Ecto neural progenitor cell (in vitro differentiated cells): ENCODE measurements at regions not wholly inside any gene's neighbourhood (a gene's known extent, or its start where the extent isn't known, plus 50 kb on each side); places are given as distances from the start of the nearest gene placed in this dataset.

Experiments used
- DNase-seq: peaks from one replicate; pipeline ENCODE4 v3.0.0-alpha.2; 2018; ENCODE audit warnings: low spot score

DNA sequence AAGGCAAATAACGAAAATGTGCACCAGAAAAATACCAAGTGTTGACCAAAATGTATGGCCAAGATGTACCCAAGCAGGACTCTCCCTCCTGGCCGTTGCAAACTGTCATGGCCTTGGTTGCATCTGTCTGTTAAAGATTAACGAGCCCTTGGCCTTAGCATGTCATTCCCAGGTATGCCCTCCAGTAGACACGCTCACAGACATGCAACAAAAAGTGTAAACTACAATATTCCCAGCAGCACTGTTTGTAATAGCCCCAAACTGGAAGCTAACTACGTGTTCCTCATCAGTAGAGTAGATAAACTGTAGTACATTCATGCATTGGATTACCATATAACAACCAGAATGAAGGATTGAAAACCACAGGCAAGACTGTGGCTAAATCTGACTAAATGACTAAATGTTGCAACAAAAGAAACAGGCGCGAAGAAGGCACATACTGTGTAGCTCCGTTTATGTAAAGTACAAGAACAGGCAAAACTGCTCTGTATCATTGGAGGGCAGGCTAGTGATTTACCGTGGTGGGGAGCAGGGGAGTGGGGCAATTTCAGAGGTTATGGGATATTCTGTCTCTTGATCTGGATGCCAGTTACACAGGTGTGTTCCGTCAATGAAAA is 232.8 kb upstream of the DIO3 start:
- DNase-seq: no peak

DNA sequence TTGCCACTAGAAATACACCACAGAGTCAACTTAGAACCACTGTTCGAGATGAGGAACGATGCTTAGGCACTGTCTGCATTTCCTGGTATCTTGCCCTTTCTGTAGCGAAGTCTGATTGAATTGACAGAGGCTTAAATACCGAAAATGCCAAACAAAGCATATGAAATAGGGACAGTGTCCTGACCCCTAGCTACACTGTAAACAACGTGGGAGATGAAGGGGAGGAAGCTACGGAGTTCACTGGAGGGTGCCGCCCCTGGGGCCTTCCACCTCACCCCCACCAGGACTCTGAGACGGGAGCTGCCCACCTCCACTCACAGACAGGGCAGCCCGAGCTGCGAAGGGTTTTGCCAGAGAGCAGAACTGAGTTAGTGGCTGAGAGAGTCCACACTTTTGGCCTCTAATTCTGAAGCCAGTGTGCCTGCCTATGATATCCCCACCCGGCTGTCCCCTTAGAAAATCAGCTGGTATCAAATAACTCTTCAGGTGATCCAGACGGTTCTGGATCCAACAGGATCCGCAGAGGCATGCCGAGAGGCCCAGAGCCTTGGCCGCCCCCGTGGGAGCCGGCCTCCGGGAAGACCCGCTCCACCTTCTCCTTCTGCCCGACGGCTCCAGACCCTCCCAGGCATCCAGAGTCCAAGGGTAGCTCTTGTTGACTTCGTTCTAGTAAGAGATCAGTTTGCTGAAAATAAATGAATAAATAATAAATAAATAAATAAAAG is 230.7 kb upstream of the DIO3 start:
- DNase-seq: no peak

DNA sequence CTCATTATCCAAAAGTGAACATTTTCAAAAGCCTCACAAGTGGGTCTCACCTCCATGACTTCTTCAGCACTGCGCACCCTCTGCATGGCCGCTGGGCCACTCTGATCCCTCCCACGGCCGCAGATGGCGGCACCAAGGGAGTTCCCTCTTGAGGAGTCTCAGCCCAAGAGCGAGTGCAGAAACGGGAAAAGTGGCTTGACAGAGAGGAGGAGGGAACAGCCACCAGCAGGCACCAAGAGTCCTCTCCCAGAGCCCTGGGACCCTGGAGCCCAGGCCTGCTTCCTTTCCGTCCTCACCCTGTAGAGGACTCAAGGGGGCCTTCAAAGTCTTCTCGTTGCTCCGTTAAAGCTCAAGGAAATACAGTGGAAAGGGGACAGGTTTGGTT is 230.2 kb upstream of the DIO3 start:
- no peak for DNase-seq

DNA sequence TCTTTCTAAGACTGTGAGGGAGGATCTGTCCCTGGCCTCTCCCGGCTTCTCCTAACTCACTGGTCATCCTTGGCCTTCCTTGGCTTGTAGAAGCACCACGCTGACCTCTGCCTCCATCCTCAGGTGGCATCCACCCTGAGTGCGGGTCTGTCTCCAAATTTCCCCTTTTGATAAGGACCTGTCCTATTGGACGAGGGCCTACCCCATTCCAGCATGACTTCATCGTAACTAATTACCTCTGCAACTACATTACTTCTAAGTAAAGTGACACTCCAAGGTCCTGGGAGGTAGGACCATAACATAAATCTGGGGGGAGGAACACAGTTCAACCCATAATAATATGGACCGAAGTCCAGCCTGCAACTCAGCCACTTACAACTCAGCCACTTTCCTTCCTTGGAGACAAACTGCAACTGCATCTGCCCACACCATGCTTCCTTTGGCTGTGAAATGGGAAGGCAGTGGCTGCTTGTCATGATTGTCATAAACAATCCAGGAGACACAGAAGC is 229.6 kb upstream of the DIO3 start:
- DNase-seq: no peak

DNA sequence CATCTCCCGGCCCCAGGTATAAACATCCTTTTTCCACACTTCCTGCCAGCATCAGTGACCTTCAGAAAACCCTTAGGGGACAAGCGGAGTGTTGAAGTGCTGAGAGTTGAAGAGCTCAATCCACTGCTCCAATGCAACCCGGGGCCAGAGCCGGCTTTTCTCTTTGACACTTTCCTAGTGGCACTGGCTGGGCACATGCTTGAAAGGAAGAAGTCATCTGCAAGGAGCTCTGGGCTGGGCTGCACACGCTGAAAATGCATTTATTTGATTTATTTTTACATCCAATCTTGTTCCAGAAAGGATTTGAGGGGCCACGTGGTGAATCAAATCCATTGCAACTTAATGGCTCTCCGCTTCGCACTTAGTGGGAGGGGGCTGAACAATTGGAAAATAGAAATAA is 229.0 kb upstream of the DIO3 start:
- no peak for DNase-seq

DNA sequence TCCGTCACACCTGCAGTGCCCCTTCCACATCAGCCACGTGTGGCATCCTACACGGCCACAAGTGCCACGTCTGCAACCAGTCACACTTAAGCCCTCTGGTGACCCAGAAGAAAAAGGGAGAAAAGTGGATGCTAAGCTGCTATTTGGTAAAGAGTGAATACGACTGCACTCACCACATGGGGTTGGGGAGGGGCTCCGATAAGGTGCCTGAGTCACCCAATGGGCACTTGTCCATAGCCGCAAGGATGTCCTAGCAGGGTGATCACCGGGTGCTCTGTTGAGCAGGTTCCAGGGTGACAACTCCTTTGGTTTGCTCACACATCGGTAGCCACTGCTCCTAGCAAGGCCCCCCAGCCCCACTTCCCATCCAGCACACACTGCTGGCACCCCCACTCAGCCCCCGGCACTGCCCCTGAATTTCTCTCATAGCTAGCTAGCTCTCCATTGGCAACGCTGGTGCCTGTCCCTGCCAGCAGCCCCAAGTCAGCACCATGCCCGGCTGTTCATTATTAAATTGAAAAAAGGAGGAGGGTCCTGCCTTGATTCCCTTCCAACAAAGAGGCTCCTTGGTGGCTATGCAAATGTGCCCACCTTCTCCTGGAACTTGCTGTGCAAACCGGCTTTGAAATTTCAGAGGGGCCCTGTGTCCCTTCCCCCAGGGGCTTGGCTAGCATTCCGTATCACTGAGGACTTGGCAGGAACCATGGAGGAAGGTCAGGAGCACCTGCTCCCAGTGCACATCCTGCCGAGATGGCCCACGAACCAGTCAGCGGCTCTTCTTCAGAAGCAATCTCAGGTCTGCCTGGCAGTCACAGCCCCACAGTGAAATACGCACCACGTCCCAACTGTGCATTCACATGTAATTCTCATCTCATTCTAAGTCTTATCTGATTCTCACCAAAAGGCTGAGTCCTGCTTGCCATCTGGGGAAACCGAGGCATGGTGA is 227.7 kb upstream of the DIO3 start:
- no peak for DNase-seq

DNA sequence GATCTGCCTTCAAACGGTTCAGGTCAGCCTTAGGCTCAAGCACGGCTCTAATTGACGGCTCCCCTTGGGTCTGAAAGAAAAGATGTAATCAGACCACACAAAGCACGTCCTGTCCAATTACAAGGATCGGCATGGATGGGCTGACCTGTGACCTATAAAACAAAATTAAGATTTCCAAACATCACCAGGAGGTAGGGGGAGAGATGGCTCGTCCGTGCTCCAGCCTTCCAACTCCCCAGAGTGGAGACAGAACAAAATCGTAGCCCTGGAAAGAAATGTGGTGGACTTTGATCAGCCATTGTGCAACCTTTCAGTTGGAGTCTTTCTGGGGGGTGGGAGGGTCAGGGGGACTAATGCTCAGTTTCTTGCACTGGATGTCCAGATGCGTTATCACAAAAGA is 226.6 kb upstream of the DIO3 start:
- DNase-seq: no peak

DNA sequence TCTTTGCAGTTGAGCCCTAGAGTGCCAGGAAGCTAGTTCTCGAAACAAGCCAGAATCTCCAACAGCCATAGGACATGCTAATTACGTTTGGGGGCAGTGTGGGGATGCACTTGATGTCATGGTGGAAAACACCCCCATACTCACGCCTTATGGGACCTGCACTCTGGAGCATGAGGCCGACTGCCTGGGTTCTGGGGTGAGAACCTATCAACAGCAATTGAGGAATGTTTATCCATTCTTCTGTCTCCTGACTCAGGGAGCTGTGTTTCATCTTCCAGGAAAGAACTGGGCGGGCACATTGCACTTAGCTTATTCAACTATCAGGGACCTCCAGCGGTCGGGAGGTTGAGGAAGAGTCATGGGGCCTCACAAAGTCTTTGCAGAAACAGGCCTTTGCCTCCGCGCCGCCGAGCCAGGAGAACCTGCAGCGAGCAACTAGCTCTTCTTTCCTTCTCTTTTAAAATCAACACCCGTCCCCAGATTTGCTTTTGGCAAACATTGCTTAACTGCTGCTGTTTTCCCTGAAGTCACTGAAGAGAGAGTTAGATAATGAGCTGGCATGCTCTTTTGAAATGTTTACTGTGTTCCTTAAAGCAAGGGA is 226.1 kb upstream of the DIO3 start:
- no peak for DNase-seq

DNA sequence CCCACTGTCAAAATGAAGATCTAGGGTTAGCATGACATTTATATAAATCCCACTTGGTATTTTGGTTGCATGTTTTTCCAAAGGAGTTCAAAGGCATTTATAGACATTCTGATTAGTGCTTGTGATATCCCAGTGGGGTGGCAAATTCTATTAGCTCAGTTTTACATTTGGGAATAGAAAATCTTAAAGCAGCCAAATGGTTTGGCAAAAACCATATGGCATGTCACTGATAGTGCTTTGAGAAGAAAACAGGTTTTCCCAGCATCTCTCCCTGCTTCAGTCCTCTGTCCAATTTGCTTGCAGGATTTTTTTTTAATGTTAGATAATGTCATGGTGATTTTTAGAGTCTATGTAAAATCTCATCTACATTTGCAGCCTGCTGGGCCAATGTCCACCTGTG is 225.1 kb upstream of the DIO3 start:
- no peak for DNase-seq

DNA sequence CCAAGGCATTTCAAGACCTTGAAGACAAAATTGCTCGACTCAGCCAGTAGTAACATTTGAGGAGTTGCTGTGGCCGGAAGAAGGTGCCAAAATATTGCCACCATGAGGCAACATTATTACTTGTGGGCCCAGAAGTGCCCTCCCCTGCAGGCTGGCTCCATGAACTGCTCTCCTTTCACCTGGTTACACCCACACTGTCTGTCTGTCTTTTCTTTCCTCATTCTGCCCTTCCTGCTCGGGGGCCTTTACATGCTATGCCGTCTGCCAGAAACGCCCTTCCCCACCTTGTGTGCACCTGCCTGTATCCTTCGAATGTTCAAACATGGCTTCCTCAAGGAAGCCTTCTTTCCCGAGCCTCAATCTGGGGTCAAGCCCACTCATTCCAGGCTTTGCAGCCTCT is 224.2 kb upstream of the DIO3 start:
- no peak for DNase-seq

DNA sequence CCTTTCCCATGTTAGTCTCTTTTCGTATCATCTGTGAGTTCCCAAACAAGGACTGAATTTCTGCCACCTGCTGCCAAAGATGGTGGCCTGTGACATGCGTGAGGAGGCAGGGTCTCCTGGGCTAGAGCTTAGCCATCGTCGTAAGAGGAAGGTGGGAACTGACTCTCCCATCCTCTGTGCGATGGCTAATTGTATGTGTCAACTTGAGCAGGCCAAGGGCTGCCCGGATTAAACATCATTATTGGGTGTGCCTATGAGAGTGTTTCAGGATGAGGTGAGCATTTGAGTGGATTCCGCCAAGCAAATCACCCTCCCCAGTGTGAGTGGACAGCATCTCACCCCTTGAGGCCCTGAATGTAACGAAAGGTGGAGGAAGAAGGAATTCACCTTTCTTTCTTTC is 220.7 kb upstream of the DIO3 start:
- no peak for DNase-seq

DNA sequence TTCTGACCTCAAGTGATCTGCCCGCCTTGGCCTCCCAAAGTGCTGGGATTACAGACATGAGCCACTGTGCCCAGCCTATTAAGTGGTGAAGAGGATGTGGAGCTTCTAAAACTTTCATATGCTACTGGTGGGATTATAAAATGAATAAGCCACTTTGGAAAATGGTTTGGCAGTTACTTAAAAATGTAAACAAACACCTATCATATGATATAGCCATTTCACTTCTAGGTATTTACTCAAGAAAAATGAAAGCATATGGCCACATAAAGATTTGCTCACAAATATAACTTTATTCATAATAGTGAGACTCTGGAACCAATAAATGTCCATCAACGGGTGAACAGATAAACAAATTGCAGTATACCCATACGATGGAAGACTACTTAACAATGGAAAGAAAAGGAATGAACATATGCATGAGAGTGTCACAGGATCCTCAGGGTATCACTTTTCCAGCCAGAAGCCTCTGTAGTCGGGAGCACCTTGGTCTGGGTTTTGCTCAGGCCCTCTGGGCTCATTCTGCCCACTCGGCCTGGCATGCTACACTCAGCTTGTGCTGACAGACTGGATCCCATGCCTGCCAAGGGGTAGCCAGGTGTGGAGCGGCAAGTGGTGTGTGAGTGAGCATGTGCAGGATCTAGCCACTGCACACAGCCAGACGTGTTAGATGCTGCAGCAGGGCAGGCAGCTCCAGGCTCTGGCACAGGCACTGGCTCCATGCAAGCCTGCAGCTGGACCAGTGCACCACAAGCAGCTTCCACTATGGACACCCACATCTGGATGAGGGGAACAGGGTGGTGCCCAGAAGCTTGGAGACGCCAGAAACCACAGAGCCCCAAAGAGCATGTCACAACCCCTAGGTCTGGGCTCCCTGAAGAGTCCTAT is 213.2 kb upstream of the DIO3 start:
- peak; percentile 24 for DNase-seq

DNA sequence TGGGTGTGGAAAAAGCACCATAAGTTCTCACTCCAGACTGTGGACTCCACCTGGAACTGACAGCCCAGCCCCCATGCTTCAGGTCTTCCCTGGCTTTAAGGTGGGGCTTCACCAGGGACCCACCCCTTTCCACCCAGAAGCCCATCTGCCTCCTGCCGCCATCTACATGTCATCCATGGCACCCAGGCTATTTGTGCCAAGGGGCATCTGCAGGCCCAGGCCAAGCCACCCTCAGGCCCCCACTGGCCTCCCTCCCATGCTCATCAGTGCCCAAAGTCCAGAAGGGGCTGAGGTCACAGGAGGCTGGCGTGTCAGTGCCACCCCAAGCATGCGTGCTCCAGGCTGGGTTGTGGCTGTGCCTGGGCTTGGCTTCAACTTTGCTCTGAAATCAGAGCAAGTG is 212.2 kb upstream of the DIO3 start:
- DNase-seq: peak; percentile 28

DNA sequence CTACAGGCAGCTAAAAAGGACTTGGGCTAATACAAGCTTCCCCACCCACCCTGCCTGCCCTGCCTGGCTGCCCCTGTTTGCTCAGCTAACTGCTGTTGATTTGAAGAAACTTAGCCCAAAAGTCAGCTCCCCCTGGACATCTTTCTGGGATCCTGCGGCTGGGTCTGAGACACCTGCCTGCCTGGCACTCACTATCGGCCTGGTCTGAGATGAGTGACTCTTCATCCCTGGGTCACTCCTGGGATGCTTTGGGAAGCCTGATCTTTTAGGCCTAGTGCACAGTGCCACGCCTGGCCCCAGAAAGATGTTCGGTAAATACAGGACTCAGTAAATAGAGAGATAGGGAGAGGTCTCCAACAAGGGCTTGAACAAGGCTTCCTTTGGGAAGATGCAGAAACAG is 211.3 kb upstream of the DIO3 start:
- peak; percentile 24 for DNase-seq

DNA sequence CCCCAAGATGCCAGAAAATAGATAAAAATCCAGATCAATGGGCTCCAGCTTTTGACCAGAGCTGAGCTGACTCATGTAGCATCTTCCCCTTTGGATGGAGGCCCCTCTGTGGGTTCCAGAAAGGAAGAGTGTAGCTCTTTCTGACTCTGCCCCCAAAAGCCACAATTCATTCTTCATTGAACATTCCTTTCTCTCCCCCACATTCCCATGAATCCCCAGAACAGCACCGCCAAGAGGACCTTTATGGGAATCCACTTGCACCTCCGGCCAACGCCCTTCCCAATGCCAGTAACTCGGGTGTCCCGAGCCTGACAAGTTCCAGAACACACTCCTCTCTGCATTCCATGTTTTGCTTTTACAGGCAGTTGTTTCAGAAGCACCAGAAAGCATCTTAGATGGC is 210.6 kb upstream of the DIO3 start:
- peak; percentile 21 for DNase-seq

DNA sequence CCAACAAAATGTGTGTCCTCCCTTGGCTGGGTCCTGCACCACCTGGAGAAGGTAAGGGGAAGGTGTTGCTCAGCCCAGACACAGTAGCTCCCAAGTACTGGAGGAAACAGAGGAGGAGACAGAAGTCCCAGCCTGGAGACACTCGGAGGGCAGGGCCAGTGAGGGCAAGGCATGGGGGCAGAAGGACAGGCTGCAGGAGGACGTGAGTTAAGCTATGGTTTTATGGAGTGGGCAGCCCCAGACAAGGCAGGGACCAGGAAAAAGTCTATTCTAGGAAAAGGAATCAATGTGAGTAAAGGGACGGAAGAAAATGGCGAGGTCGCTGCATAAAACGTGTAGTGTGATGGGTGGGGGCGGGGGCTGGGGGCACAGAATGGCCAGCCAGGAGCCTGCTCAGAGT is 210.1 kb upstream of the DIO3 start:
- DNase-seq: no peak

DNA sequence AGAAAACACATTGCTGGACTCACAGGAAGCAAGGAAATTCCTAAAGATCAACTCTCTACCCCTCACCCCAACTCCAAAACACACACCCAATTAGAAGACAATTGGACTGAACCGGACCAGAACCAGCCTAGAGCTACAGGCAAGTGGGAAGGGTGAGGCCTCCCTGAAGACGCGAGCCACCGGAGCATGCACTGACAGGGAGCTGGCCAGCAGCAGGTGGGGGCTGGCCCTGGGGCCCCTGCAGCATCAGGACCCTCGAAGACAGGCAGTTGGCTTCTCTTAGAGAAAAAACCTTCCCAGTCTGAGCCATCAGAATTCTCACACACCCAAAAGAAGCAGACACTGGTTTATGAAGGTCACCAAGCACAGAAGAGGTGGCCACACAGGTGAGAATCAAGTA is 209.5 kb upstream of the DIO3 start:
- peak; percentile 32 for DNase-seq

DNA sequence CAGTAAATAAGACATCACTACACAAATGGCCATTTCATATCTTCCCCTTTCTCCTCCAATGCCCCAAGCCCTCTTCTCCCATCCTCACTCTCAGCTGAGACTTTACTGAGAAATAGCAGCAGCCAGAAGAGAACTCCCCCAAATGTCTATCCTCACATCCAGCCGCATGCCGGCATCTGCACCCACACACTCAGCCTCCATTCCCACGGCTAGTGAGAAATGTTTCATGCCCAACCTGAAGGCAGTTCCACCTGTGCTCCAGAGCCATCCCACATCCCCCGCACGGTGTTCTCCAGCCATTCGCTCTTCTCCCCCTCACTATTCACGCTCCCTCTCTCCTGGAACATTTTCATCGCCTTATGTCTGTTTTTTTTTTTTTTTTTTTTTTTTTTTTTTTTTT is 208.7 kb upstream of the DIO3 start:
- DNase-seq: peak; percentile 29

DNA sequence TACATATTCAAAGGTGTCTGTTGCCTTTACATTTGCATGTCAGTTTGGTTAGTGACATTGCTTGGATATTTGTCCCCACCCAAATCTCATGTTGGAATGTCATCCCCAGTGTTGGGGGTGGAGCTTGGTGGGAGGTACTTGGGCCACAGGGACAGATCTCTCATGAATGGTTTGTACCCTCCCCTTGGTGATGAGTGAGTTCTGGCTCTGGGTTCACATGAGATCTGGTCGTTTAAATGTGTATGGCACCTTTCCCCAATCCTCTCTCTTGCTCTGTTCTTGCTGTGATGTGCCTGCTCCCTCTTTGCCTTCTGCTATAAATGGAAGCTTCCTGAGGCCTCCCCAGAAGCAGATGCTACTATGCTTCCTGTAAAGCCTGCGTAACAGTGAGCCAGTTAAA is 207.9 kb upstream of the DIO3 start:
- DNase-seq: no peak

DNA sequence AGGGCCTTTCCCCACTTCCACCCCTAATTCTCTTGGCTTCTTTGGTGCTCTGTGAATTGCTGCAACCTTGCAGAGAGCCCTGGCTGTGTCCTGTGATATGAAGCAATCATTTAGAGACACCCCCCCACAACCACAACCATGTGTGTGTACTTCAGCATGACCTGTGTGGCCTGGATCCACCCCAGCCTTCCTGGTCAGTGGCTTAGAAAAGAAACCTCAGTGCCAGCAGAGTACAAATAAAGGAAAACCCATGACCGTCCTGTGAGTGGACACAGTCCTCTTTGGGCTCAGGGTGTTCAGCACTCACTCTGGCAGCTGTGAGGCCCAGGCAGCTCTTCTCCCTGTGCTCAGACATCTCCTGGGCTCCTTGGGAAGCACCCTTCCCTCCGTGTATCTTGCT is 206.6 kb upstream of the DIO3 start:
- no peak for DNase-seq

DNA sequence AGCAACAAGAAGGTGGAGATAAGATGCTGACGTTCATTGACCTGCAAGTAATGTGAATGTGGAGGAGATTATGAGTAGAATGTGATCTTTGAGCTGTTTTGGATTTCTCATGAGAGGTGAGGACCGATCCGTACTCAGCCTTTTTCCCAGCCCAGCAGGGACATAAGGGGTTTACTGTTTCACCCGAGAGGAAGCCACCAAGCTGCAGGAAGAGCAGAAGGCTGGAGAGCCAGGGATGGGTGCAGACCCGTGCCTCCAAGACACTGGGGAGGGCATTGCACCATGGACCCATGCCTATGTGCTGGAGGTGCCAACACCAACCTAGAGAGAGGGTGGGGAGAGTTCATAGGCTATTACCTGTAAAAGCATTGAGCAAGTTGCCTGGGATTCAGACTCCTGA is 206.0 kb upstream of the DIO3 start:
- no peak for DNase-seq
